GM21360 (cell line): ENCODE measurements at regions not wholly inside any gene's neighbourhood (a gene's known extent, or its start where the extent isn't known, plus 50 kb on each side); places are given as distances from the start of the nearest gene placed in this dataset.
"Not testable (repeated sequence)": the region's sequence is repeated elsewhere in the genome, so short reads cannot be mapped to it uniquely, and the experiment has no call there.

Experiments
- ATAC-seq: cut with Tn5 transposase; IDR thresholded peaks from one replicate; pipeline ENCODE4 v1.9.1; 2021; ENCODE audit warnings: mild to moderate bottlenecking, moderate library complexity; ENCODE audit not compliant: unreplicated experiment

DNA sequence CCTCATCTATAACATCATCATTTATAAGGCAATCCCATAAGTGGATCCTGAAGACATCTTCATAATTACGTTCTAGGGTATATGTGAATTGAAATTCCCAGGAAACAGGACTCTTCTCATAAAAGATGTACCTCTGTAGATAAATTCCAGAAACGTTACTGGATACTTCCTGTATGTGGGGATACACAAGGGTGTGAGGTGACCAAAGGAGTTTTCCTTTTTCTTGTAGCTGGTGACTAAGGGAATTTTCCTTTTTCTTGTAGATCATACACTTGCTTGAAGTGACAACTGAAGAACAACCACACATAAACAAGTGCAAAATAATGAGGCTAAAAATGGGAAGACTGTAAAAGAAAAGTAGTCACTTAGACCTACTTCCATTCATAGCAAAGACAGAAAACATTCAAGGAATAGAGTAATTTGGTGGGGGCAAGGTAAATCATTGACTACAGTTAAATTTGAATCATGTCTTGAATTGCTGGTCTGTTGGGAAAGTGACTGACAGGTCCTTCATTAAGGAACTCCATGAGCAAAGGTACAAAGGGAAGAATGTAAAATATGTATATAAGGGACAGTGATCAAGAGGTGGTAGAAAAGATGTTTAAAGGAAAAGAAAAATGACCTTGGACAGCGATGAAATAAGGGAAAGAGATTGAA lies 53.2 kb upstream of the UBE2E3 start:
- ATAC-seq, result no peak

DNA sequence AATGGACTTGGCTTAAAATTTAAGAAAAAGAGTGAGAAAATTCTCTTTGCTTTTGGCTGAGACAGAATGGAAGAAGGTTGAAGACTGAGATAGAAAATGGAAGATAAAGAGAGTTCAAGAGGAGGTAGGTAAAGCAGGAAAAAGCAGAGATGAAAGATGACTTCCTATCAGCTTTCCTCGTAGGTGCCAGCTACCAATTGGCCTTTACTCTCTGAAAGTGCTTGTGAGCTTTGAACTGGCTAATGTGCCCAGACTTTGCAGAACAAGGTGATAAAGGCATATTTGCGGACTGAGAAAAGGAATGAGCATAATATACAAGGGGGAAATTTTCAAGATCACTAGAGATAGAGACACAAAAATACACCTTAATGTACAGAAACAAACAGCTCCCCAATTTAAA lies 54.7 kb upstream of the UBE2E3 start:
- ATAC-seq, result no peak

DNA sequence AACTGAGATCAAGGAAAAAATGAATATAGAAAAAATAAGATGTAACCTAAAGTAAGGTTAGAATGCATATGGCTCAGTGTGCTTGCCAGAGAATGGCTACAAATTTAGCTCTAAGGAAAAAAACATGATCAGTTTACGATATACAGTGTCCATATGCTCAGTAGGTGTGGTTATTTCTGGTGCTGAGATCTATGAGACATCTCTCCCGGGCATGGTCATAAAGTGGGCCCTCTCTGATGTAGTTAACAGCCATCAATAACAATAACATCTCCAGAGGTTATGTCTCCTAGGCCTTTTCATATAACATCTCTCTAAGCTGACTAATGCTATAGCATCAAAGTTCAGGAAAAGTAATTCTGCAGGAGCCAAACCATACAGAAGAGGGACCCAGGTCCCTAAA lies 56.3 kb upstream of the UBE2E3 start:
- ATAC-seq, result no peak

DNA sequence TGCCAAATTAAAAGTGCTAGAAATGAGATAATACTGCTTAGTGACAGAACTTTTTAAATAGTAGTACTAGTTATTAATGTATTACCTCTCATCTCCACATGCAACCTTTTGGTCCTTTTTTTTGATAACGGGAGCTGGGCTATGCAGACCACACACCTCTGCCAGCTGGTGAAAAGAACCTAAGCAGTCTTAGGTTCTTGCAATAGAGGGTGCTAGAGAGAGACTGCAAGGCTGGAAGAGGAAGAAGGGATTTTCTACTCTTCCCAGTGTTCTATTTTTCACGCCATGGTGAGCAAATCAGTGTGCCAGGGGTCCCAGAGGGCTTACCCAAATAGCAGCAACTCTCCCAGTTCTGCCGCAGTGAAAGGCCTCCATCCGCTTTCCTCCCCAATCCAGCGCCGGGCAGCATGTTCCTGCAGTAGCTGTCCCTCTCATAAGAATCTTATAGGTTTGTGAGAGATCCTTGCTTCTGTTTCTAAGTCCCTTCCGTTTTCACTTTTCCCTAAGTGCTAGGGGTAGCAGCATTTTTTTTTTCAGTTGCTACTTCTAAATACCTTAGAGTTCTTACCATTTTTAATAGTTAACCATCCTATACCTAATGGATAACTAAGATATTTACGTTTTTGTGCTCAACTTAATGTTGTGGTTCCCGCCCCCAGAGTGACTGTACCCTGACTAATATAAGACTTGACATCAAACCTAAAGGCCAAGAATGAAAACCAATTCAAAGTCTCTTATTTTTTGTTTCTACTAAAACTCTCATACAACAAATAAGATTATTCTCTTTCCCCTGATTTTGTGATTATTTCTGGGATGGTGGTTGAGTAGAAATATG lies 69.4 kb upstream of the UBE2E3 start:
- ATAC-seq, result no peak

DNA sequence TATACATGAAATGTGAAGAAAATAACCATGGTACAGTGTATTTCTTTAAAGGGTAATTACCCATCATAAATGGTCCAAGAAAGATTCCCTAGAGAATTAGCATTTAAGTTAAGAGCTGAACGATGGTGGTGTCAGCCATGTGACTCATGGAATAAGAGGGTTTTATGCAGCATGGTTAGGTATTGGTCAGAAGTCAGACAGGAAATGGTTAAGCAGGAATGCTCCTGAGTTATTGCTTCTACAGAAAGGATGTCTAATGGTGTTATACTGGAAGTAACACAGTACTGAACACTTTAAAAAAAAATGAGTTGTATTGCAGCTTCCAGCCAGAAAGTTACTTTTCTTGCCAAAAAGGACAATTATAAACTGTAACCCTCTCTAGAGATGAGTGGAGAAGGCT lies 72.7 kb upstream of the UBE2E3 start:
- ATAC-seq, result no peak

DNA sequence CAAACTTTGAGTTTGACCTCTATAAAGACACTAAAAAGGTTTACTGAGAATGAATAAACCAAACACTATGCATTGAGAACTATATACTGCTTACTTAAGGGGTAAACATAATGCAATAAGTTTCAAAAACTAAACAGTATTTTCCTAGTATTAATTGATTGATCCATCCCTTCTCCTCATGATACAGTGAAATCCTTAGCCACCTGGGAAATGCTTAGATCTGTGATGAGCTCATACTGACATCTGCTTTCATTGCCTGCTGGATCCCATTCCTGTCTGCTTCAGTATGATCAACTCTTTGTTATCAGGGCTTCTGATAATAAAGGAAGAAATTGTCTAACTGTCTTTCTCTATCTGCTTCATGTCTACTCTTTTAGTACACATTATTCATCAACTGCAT lies 74.9 kb upstream of the UBE2E3 start:
- no peak for ATAC-seq

DNA sequence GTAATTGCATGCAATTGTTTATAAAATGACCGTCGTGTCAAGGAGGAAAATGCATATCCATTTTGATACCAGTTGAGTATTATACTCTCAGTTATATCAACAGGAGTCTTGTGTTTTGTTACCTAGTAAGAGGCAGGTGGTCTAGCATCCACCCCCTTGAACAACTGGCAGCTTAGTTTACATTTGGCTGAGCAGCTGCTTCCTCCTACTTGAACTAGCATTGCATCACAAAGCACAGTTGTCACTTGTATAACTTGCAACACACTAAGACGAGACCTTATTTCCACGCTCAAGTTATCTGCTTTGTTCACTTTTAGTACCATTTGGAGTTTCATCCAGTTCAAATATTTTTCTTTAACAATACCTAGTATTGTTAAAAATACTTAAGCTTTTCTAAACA lies 75.4 kb upstream of the UBE2E3 start:
- ATAC-seq, result no peak

DNA sequence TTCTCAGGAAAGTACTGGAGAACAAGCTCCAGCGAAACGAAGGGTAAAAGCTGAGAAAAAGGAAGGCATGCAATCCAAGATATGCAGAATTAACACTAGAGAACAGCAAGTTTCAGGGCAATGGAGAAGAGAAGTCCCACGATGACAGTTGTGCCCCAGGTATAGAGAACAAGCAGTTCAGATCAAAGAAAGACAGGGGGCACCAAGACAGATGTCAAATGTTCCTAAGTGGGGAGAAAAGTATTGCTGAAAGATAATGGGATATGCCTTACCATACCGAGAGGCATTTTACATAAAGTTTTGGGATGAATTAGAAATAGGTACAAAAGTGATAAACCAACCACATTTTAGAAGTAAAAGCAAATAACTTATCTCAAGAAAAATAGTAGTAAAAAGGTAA lies 79.1 kb upstream of the UBE2E3 start:
- ATAC-seq, result no peak

DNA sequence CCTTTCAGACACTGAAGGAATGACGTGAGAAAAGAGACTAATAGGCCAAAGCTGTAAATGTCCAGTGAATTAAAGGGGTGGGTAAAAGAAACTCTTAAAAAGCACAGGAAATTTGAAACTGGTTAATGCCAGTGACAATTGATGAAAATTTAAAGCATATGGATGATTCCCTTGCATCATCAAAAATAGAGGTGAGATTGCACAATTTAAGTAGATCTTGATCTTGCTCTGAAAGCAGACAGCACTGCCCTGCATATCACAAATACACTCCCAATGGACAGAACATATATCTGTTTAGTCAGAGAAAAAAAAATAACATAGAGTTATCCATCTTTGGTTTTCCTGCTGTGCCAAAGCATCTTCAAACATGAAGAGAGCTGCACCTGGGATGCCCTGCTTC lies 86.7 kb upstream of the UBE2E3 start:
- no peak for ATAC-seq

DNA sequence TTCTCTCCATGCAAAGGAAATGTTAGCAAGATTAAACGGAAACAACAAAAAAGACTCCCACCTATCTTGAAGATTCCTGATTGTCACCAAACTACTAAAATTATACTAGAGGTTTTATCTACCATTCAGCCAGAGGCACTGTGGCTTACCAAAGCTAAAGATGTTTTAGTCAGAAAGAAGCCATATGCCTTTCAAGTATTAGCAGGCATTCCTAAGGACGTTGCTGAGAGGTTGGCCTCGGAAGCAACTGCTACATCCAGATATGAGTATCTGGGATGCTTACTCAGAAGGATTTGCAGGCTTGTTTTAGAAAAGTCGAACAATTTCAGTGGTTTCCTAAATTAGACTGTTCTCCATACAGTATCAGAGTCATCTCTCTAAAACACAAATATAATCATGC lies 88.3 kb upstream of the UBE2E3 start:
- ATAC-seq, result no peak

DNA sequence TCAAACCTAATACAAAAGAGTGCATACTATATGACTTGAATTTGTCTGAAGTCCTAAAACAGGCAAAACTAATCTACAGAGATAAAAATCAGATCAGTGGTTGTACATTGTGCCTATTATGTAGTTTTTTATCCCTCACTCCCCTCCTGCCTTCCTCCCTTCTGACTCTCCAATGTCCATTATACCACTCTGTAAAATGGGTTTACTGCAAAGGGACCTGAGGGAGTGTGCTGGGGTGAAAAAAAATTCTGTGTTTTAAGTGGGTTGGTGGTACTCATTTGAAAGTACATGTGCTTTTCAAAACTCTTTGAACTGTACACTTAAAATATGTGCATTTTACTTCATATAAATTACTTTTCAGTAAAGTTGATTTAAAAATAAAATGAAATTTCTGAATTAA lies 89.0 kb upstream of the UBE2E3 start:
- ATAC-seq, result no peak

DNA sequence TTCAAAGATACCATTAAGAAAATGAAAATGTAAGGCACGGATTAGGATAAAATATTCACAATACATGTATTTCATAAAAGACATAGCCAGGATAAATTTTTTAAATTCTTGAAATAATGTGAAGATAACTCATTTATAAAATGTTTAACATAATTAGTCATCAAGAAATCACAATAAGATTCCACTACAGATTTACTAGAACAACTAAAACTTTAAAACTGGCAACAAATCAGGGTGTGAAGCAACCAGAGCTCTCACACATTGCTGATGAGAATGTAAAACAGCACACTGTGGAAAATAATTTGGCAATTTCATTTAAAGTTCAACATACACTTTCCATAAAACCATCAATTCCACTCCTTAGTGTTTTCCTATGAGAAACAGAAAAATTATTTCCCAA lies 89.6 kb upstream of the UBE2E3 start:
- ATAC-seq, result no peak

DNA sequence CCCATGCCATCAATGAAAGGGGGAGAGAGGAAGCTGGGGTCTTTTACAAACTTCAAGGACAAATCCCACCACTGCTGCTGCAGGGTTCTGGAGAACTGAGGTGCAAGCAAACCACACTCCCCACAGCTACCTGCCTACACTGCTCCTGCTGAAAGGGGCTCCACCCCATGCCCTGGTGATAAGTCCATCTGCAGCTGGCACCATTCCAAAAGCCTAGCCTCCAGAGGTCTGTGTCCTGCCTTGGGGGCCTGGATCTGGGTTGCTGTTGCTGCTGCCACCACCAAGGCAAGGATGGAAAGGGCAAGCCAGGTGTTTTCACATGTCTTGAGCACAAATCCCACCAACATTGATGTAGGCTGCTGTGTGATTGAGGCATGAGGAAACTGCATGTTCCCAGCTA lies 97.4 kb upstream of the UBE2E3 start:
- ATAC-seq, result no peak

DNA sequence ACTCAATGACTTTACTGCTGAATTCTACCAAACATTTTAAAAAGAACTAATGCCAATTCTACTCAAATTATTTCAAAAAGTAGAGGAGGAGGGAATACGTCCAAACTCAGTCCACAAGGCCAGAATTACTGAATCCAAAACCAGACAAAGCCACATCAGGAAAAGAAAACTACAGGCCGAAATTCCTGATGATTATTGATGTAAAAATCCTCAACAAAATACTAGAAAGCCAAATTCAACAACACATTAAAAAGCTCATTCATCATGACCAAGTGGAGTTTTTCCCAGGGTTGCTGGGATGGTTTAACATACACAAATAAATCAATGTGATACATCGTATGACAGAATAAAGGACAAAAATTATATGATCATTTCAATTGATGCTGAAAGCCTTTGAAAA lies 103.9 kb upstream of the UBE2E3 start:
- ATAC-seq, result no peak

DNA sequence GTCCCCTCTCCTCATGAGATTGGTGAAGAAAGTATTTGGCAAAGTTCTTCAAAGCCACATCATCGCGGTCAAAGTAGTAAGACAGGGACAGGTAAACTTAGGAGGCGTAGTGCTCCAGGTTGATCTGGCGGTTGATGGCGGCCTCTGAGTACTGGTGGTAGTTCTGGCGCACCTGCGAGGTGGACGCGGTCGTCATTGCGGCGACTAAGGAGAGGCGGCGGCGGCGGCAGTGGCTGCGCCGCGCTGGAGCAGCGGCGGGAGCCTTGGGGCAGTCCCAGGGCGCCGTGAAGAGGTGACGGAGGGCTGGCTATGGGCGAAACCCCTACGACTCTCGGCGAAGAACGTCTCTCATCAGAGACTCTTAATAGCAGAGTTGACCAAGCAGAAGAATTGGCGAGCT lies 107.2 kb upstream of the UBE2E3 start:
- ATAC-seq, result no peak

DNA sequence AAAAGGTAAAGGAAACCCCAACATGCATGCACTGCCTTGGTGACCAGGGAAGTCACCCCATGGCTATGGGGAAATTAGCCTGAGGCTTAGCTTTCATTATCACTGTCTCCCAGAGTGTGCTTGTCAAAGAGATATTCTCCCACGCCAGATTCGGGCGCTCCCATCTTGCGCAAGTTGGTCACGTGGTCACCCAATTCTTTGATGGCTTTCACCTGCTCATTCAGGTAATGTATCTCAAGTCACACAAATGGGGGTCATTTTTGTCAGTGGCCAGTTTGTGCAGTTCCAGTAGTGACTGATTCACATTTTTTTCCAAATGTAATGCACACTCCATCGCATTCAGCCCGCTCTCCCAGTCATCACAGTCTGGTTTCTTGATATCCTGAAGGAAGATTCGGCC lies 107.6 kb upstream of the UBE2E3 start:
- not testable (repeated sequence) for ATAC-seq

DNA sequence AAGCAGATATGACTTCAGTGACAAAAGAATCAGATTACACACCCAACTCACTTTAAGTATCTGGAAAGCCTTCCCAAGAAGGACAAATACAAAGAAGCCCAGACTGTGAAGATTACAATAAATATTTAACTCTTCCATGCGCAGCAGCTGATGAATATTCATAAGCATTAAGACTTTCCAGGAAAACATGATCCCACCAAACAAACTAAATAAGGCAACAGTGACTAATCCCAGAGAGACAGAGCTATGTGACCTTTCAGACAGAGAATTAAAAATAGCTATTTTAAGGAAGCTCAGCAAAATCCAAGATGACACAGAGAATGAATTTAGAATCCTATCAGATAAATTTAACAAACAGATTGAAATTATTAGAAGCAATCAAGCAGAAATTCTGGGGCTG lies 108.2 kb upstream of the UBE2E3 start:
- no peak for ATAC-seq

DNA sequence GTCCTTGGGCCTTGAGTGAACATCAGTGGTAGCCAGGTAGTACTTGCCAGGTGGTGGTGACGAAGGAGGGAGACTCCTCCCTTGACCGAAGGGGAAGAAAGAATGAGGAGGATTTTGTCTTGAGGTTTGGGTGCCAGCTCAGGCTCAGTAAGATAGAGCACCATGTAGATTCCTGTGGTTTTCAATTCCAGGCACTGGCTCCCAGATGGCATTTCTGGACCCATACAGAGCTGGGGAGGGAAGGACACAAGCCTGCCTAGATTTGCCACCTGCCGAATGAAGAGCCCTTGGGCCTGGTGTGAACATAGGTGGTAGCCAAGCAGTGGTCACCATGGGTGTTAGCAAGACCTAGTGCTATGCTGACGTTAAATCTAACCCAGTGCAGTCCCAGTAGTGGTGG lies 108.8 kb upstream of the UBE2E3 start:
- ATAC-seq, result no peak

DNA sequence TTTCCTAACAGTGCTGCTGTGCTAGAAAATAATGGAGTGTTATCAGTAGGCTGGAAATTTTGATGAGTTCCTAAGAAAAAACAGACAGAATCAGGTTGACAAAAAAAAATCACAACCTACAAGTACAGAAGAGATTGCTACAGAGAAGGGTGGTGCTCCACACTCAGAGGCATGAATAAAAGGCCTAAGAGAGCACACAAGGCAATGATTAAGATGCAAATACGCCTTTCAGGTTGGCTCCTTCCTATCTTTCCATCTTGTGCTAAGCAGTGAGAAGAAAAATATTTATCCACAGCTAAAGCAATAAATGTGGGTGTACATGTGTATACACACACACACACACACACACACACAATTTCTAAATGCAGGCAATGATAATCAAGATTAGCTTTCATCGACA lies 130.6 kb upstream of the UBE2E3 start:
- no peak for ATAC-seq

DNA sequence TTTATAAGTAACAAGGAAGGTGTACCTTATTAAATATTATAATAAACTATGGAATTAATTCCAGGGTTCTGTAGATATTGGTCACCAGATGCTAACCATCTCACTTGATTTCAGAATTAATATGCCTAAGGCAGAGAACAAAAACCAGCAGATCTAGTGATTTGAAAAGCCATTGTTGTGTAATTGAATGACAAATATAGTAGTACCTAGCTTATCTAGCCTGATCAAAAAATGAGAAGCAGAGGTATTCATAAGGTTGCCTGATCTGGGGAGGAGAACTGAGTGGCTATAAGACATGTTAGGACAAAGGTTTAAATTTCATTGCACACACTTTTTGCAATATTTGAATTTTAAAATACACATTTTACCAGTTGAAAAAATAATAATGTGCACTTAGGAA lies 132.0 kb upstream of the UBE2E3 start:
- ATAC-seq, result no peak

DNA sequence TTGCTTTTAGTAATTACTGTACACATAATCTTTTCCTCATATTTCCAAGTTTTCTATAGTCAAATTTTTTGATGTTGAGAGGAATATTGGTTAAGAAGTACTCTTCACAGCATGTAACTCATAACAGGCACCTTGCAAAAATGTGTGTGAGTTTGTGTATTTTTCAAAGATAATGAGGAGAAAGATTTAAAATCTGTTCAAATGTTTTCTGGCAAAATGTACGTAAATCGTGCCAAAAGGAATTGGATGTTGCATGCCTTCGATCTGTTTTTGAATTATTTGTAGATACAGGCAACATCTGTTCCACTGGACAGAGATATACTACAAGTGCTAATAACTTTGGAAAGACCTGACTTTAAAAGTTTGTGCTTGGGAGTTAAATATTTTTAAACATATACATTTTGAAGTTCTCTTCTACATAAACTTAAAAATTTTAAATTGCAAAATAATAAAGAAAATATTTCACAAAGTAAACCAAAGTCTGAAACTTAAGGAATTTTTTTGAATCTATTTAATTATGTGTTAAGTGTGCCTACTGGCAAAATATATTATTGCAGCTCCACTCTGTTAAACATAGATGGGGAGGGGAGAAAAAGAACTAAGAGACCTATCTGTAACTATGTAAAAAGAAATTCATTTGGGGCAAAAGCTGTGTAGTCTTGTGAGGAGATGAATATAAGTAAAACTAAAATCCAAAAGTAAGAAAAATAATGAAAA lies 133.5 kb upstream of the UBE2E3 start:
- no peak for ATAC-seq

DNA sequence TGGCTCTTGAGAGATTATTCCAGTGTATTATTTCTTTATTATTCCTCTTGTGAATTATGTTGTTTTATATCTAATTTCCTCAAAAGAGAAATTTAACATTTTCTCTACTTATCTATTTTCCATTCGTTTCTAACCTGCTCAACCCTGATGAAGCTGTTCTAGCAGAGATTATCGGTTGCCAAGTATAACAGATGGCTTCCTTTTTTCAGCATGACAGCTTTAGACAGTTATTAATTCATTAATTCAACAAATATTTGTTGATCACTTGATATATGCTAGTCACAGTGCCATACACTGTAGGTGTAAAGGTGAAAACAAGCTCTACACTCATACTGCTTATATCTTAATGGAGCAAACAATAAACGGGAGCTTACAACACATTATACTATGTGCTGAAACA lies 137.9 kb upstream of the UBE2E3 start:
- ATAC-seq, result no peak
